H1 (cell line): ENCODE measurements at regions not wholly inside any gene's neighbourhood (a gene's known extent, or its start where the extent isn't known, plus 50 kb on each side); places are given as distances from the start of the nearest gene placed in this dataset.

Experiments
- EZH2 ChIP-seq: fragments of 200-600 bp; sonication (generic); IDR thresholded peaks from 2 replicates; pipeline ENCODE4 v1.7.1; 2012; ENCODE audit warnings: low read depth, mild to moderate bottlenecking, moderate library complexity, low read length, inconsistent platforms; ENCODE audit not compliant: severe bottlenecking
- GABPA ChIP-seq: IDR thresholded peaks from 2 replicates; pipeline ENCODE4 v1.6.1; 2011; ENCODE audit warnings: mild to moderate bottlenecking, low read length, moderate library complexity, borderline replicate concordance; ENCODE audit not compliant: insufficient read depth
- NRF1 ChIP-seq: IDR thresholded peaks from 2 replicates; pipeline ENCODE4 v1.6.1; 2011; ENCODE audit warnings: mild to moderate bottlenecking, low read depth, low read length, improper control_type of control experiment
- POLR2A ChIP-seq, 2 experiments: IDR thresholded peaks; 1 replicate in 1 of 2; 2 replicates in 1 of 2; pipeline ENCODE4 v1.6.1; 2011; ENCODE audit warnings: low read depth in 2 of 2, low read length in 2 of 2, mild to moderate bottlenecking in 2 of 2; ENCODE audit errors: control extremely low read depth in 1 of 2
- POLR2AphosphoS5 ChIP-seq: IDR thresholded peaks from 2 replicates; pipeline ENCODE4 v1.6.1; 2011; ENCODE audit warnings: low read depth, low read length
- ZNF274 ChIP-seq: IDR thresholded peaks from 2 replicates; pipeline ENCODE4 v1.7.0; 2012; ENCODE audit warnings: low read length, borderline replicate concordance; ENCODE audit errors: extremely low read depth
- TF ChIP-seq, protein P1 (sequence below), 3 experiments: IDR thresholded peaks; 1 replicate in 2 of 3; 2 replicates in 1 of 3; pipeline versions ENCODE4 v1.5.1 to v1.6.1; 2011; ENCODE audit warnings: low read length in 3 of 3, mild to moderate bottlenecking in 3 of 3, inconsistent platforms in 2 of 3, low read depth in 1 of 3, moderate library complexity in 1 of 3; ENCODE audit not compliant: insufficient read depth in 1 of 3; ENCODE audit errors: control extremely low read depth in 1 of 3

DNA sequence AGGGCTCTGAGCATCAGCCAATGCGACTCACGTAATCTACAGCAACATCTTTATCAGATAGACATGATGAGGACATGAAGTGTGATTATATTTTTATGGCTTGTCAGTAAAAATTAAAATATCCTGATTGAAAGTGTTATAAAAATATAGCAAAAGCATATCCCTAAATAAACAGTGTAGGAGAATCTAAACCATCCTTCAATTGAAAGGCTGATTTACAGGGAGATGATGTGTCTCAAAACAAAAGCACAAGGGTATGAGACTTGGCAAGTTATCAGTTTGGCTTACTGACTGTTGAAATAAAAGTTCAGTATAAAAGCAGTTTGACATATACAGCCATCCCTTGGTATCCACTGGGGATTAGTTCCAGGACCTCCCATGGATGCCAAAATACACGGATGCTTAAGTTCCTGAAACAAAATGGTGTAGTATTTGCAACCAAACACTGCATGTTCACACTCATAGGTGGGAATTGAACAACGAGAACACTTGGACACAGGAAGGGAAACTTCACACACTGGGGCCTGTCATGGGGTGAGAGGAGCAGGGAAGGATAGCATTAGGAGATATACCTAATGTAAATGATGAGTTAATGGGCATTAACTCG, 149.9 kb upstream of the MAP1B start:
- TF ChIP-seq NRF1 (no peak), GABPA (no peak), POLR2AphosphoS5 (no peak), EZH2 (no peak), POLR2A (IDR thresholded peaks at IDR 0.05; ENCODE audit: control extremely low read depth in 1 of 2, low read depth in 2 of 2, low read length in 2 of 2) (no peak), ZNF274 (no peak)
- TF ChIP-seq, protein P1, sequence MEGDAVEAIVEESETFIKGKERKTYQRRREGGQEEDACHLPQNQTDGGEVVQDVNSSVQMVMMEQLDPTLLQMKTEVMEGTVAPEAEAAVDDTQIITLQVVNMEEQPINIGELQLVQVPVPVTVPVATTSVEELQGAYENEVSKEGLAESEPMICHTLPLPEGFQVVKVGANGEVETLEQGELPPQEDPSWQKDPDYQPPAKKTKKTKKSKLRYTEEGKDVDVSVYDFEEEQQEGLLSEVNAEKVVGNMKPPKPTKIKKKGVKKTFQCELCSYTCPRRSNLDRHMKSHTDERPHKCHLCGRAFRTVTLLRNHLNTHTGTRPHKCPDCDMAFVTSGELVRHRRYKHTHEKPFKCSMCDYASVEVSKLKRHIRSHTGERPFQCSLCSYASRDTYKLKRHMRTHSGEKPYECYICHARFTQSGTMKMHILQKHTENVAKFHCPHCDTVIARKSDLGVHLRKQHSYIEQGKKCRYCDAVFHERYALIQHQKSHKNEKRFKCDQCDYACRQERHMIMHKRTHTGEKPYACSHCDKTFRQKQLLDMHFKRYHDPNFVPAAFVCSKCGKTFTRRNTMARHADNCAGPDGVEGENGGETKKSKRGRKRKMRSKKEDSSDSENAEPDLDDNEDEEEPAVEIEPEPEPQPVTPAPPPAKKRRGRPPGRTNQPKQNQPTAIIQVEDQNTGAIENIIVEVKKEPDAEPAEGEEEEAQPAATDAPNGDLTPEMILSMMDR (IDR thresholded peaks at IDR 0.05; ENCODE audit: control extremely low read depth in 1 of 3, insufficient read depth in 1 of 3, low read depth in 1 of 3, low read length in 3 of 3) = no peak
